SK-N-MC (cell line): ENCODE measurements at regions not wholly inside any gene's neighbourhood (a gene's known extent, or its start where the extent isn't known, plus 50 kb on each side); places are given as distances from the start of the nearest gene placed in this dataset.

Experiments
- DNase-seq: peaks from one replicate; pipeline ENCODE4 v3.0.0-alpha.2; 2011; ENCODE audit warnings: low read depth, low spot score
- H3K27ac ChIP-seq: fragments of 200-600 bp; sonication (generic); 2 replicates; pipeline ENCODE4 v1.5.1; 2016; ENCODE audit warnings: mixed run types
- H3K36me3 ChIP-seq: fragments of 200-600 bp; sonication (generic); 2 replicates; pipeline ENCODE4 v1.6.1; 2017; ENCODE audit warnings: antibody characterized with exemption, low read length, mixed read lengths; ENCODE audit not compliant: insufficient read depth
- H3K4me3 ChIP-seq: fragments of 200-600 bp; sonication (generic); 2 replicates; pipeline ENCODE4 v1.5.1; 2016
- H3K9ac ChIP-seq: fragments of 200-600 bp; sonication (generic); 2 replicates; pipeline ENCODE4 v1.8.0; 2017; ENCODE audit warnings: mixed run types, mixed read lengths; ENCODE audit not compliant: insufficient read length
- H3K9me3 ChIP-seq: fragments of 200-600 bp; sonication (generic); 2 replicates; pipeline ENCODE4 v1.6.1; 2017; ENCODE audit warnings: low read depth, mild to moderate bottlenecking, antibody characterized with exemption, low read length, moderate library complexity, mixed read lengths
- EZH2 ChIP-seq: fragments of 200-600 bp; sonication (generic); IDR thresholded peaks from one replicate; pipeline ENCODE4 v1.6.1; 2017; ENCODE audit warnings: antibody characterized with exemption
- FOXP2 ChIP-seq: optimal IDR thresholded peaks from 2 replicates; pipeline ENCODE3; 2011; ENCODE audit warnings: mild to moderate bottlenecking, moderate library complexity; ENCODE audit not compliant: insufficient read depth; ENCODE audit errors: extremely low read length, control extremely low read depth
- POLR2AphosphoS5 ChIP-seq: IDR thresholded peaks from 2 replicates; pipeline ENCODE4 v1.6.1; 2012; ENCODE audit warnings: mild to moderate bottlenecking, low read depth, low read length, borderline replicate concordance

GRCh38 chr6:917296-917695 is 224.4 kb upstream of the EXOC2 start:
- Histone ChIP-seq H3K9ac (no peak overlapping the region), H3K27ac (no peak overlapping the region), H3K36me3 (no peaks in the 10 kb centered on the region), H3K4me3 (no peak overlapping the region), H3K9me3 (no peaks in the 10 kb centered on the region)
- DNase-seq = no peak
- TF ChIP-seq POLR2AphosphoS5 (no peak), FOXP2 (no peak), EZH2 (no peak)

- H3K36me3 ChIP-seq = no peaks in the 10 kb centered on the region
- no peak overlapping the region for H3K9ac ChIP-seq
- H3K27ac ChIP-seq = no peak overlapping the region
- no peak for DNase-seq
- H3K9me3 ChIP-seq = no peaks in the 10 kb centered on the region
- no peak for TF ChIP-seq POLR2AphosphoS5
- no peak for TF ChIP-seq FOXP2
- no peak for TF ChIP-seq EZH2
- H3K4me3 ChIP-seq = no peak overlapping the region
These were observed 223.2 kb upstream of the EXOC2 start for GRCh38 chr6:916131-916530.

- DNase-seq = no peak
- TF ChIP-seq EZH2 = no peak
- TF ChIP-seq POLR2AphosphoS5 = no peak
- no peak for TF ChIP-seq FOXP2
These were observed 220.2 kb upstream of the EXOC2 start for GRCh38 chr6:912871-913835.

GRCh38 chr6:907928-908327 is 215.0 kb upstream of the EXOC2 start:
- no peak overlapping the region for H3K27ac ChIP-seq
- H3K36me3 ChIP-seq = no peaks in the 10 kb centered on the region
- H3K4me3 ChIP-seq = no peak overlapping the region
- no peaks in the 10 kb centered on the region for H3K9me3 ChIP-seq
- H3K9ac ChIP-seq = no peak overlapping the region
- TF ChIP-seq POLR2AphosphoS5 (no peak), EZH2 (no peak), FOXP2 (no peak)
- no peak for DNase-seq

More at GRCh38 chr6:912871-913835, 220.2 kb upstream of the EXOC2 start:
- Histone ChIP-seq H3K4me3 (no peak overlapping the region), H3K36me3 (no peaks in the 10 kb centered on the region), H3K27ac (no peak overlapping the region), H3K9ac (no peak overlapping the region), H3K9me3 (no peaks in the 10 kb centered on the region)

- Histone ChIP-seq H3K9ac (no peak overlapping the region), H3K27ac (no peak overlapping the region), H3K9me3 (no peaks in the 10 kb centered on the region), H3K36me3 (no peaks in the 10 kb centered on the region), H3K4me3 (no peak overlapping the region)
- TF ChIP-seq EZH2 (no peak), POLR2AphosphoS5 (no peak), FOXP2 (no peak)
- no peak for DNase-seq
These were observed 214.0 kb upstream of the EXOC2 start for GRCh38 chr6:906920-907319.

- TF ChIP-seq EZH2 (no peak), POLR2AphosphoS5 (no peak), FOXP2 (no peak)
- Histone ChIP-seq H3K9ac (no peak overlapping the region), H3K27ac (no peak overlapping the region), H3K4me3 (no peak overlapping the region), H3K36me3 (no peaks in the 10 kb centered on the region), H3K9me3 (no peaks in the 10 kb centered on the region)
- DNase-seq = no peak
These were observed 212.6 kb upstream of the EXOC2 start for GRCh38 chr6:905556-905955.

- Histone ChIP-seq H3K36me3 (no peaks in the 10 kb centered on the region), H3K9me3 (no peaks in the 10 kb centered on the region), H3K9ac (no peak overlapping the region), H3K27ac (no peak overlapping the region), H3K4me3 (no peak overlapping the region)
- TF ChIP-seq POLR2AphosphoS5 = no peak
- no peak for TF ChIP-seq FOXP2
- TF ChIP-seq EZH2 = no peak
- no peak for DNase-seq
These were observed 212.1 kb upstream of the EXOC2 start for GRCh38 chr6:904994-905393.

GRCh38 chr6:903761-904160 is 210.8 kb upstream of the EXOC2 start:
- TF ChIP-seq FOXP2 (no peak), POLR2AphosphoS5 (no peak), EZH2 (no peak)
- H3K9ac ChIP-seq = no peak overlapping the region
- no peak for DNase-seq
- no peaks in the 10 kb centered on the region for H3K9me3 ChIP-seq
- no peak overlapping the region for H3K27ac ChIP-seq
- H3K36me3 ChIP-seq = no peaks in the 10 kb centered on the region
- H3K4me3 ChIP-seq = no peak overlapping the region
